HG02870 (cell line): ENCODE measurements at regions not wholly inside any gene's neighbourhood (a gene's known extent, or its start where the extent isn't known, plus 50 kb on each side); places are given as distances from the start of the nearest gene placed in this dataset.

ENCODE experiments used
- ATAC-seq: cut with Tn5 transposase; IDR thresholded peaks from one replicate; pipeline ENCODE4 v1.9.1; 2021; ENCODE audit warnings: mild to moderate bottlenecking, moderate library complexity; ENCODE audit not compliant: unreplicated experiment

DNA sequence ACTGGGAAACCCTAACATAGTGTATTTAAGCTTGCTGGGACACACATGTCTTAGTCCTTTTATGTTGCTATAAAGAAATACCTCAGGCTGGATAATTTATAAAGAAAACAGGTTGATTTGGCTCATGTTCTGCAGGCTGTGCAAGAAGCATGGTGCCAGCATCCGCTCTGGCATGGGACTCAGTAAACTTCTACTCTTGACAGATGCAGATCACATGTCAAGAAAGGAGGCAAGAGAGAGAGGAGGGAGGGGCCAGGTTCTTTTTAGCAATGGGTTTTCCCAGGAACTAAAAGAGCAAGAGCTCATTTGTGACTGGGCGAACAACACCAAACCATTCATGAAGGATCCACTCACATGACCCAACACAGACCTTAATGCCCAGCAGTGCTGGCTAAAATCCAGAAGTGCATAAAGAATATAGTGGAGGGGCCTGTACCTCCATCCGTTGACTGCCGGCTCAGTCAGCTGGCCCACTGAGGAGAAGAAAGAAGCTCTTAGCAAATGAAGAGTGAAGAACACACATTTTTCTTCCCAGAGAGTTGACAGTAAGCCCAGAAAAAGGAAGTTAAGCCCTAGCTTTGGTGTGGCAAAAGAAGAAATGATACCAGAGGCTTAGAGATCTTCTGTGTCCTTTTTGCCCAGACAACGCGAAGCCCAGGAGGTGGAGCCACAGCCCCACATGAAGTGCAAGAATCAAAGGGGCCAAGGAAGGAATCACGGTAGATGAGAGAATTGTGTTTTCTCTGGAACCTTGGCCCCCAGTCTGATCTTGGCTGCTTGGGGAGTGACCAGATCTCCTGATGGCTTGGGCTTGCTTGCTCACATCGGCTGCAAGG lies 183.5 kb upstream of the FAM98A start:
- ATAC-seq = no peak

GRCh38 chr2:33777786-33778185 lies 178.7 kb upstream of the FAM98A start:
- ATAC-seq = no peak

- ATAC-seq = no peak
These were observed 176.2 kb upstream of the FAM98A start for GRCh38 chr2:33775306-33775705.

DNA sequence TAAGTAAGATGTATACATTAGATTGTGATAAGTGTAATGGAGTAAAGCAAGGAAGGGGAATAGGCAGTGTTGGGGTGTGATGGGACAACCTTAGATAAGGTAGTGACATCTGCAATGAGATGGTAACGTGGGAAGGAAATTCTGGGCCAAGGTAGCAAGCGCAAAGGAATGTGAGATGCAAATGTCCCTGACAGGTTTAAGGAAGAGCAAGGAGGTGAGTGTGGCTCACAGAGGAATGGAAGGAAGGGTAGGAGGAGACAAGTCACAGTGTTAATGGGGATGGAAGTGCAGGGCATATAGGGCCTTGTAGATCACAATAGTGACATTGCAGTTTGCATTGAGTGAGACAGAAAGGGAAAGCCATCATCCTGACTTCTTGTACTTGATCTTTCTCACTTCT lies 170.9 kb upstream of the FAM98A start:
- ATAC-seq = no peak

DNA sequence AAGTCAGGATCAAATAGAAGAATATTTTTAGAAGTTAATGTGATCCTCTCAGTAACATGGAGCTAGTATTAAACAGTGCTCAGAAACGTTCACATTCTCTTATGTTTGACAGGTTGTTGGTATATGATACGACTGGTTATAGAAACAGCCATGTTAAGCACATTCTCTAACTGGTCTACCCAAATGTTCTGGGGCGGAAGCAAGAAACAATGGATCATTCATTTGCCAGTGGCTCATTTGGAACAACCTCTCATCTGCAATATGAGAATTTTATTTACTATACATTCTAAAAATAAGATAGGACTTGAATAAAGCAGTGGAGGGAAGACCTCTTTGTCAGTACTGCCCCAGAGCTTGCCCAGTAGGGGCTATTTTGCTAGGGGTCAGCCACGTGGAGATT lies 167.1 kb upstream of the FAM98A start:
- ATAC-seq = no peak

- ATAC-seq = no peak
These were observed 166.0 kb upstream of the FAM98A start for GRCh38 chr2:33765122-33765521.

DNA sequence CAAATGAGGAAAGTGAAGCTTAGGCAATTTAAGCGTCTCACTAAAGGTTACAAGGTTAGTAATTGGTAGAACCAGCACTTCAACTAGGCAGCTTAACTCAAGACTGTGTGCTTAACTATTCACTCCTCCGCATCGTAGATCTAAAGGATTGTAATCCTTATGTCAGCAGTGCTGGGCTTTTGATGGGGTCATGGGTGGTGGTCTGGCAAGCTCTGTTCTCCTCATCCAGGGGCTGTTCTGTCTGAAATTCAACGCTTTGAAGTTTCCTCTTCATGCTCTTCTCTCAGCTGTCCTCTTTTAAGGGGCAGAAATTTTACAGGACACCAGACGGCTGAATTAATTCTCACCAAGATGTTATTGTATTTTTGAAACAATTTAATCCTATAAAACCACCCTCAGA lies 165.5 kb upstream of the FAM98A start:
- no peak for ATAC-seq

DNA sequence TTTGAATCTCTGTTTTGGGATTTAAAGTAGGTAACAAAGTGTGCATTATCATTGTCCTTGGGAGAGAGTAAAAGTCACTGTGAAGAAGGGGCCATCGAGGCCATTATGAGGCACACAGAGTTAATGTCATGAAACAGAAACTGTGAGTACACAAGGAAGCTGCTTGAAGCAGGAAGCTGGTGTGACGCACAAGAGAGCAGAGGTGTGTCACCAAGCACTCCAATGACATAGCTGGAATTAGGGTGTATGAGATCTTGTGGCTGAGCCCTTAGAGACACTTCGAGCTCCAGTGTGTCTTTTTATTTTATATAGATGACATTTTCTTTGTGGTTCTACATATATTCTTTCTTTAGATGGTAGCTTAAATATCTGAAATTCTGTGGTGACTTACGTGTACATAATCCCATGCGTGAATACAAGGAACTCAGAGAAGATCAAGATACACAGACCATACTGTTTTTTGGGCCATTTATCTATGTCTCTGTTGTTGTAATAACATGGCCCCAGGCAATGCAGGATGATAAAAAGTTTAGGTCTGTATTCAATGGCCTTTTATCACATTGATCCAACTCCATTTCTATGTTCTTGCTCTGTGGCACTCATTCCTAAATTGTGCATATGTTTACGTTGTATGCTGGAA lies 164.7 kb upstream of the FAM98A start:
- ATAC-seq = no peak

DNA sequence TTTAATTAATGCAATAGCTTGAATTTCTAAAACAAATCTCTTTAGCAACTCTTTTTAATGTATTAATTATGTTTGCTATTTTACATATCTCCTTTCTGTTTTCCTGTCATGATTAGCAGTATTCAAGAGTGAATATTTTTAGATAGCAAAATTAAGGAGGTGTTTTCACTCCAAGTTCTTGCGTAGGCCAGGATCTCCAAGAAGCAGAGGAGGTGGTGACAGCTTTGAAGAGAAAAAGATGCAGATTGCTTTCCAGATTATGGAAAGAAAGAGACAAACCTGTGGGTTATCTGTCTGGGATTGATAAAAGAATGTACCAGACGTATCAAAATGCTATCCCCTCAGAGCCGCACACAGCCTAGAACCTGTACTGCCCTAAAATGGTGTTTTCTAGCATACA lies 163.5 kb upstream of the FAM98A start:
- ATAC-seq = no peak

DNA sequence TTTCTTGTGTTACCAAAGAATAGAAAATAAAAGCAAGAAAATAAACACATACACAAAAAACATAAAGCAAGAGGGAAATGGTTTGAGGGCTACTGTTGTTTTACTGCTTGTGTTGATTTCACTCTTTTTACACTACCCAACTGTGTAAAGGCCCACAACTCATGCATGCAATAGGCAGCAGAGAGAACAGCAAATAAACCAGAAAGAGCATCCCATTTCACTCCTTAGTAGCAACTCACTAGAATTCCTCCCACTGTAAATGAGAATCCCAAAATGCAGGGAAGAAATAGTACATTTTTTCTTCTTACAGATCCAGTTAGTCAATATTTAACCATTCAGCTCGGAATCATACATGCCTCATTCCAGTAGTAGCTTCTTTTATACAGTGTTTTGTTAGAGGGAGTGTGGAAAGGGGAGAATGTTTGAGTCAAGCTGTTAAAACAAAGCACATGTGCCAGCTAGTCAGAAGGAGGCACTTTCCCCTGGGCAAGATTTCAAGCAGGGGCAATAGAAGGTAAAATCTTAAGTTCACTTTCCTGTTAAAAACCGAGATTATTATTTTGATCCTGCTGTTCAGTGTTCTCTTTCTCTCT lies 147.2 kb upstream of the FAM98A start:
- ATAC-seq = no peak

DNA sequence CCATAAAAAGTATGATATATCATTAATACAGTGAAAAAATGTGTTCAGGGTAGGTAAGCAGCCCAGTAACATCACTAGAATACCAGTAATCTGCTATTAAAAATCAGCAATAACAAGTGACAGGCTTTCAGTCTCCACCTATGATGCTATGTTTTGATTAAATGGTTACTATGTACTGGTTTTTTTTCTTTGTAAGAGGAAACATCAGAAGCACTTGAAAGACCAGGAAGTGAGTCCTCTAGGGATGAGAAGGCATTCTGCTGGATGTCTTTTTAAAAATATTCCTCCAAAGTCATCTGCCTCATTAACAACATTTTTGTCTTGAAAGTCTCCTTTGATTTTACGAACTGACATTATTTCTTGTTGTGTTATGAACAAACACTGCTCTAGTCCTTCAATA lies 136.0 kb upstream of the FAM98A start:
- no peak for ATAC-seq

DNA sequence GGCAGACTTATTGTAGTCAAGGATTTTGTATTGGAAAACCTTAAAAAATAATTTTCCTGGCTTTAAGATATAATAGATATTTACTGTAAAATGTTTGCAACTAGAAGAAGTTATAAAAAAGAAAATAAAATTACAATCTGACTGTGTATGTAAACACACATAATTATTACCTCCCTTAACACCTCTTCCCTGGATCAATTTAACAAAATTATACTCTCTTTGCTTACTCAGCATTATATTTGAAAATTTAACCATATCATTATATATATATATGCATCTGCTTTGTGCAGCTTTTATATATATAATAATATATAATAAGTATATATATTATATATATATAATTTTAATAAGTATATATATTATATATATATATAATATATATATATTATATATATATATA lies 131.7 kb upstream of the FAM98A start:
- no peak for ATAC-seq

GRCh38 chr2:33730193-33730592 lies 131.1 kb upstream of the FAM98A start:
- no peak for ATAC-seq

DNA sequence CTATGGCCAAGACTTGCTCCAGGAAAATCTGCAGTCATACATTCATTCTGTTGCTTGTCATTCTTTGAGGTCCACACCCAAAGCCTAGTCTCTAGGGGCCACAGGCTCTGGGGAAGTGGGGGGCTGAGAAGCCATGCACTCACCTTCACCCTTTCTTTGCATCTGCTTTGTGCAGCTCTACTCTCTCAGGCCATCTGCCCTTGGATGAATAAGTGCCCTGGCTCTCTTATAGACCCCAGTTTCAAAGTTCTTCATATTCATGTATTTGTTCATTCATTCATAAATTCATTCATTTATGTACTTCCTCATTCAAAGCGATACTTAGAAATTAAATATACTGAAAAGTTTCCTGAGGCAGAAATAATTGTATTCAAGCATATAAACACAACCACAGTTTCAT lies 130.3 kb upstream of the FAM98A start:
- ATAC-seq = no peak

GRCh38 chr2:33728106-33728505 lies 129.0 kb upstream of the FAM98A start:
- no peak for ATAC-seq

GRCh38 chr2:33727361-33728032 lies 128.4 kb upstream of the FAM98A start:
- ATAC-seq = no peak

DNA sequence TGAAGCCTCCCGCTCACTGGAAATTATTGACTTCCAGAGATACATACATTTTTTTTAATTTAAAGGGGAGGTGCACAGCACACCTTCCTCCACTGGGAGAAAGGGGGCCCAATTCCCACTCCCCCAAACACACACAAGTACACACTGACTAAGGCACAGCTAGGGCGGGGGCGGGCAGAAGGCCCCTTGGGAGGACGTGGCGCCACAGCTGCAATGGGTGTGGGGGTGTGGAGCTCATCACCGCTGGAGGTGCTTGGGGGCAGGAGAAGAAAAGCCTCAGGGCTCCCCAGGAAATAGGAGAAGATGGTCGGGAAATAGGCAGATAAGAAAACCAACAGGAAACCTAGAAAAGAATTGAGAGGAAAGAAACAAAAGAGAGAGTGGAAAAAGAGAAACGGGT lies 127.3 kb upstream of the FAM98A start:
- no peak for ATAC-seq

DNA sequence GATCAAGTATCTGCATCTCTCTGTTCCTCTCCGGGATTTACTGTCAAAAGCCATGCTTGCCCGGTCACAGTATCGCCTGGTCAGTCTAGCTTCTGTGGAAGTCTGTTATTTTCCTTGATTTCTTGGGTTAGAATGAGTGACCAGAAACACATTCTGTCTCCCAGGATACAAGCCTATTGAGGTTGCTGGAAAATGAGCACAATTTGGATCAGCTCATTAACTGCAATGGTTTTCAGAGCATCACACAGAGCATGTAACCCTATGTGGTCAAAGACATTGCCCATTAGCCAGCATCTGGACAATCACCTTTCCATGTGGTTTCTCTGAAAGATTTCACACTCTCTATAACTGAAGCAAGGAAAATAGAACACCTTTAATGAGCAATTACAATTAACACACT lies 124.2 kb upstream of the FAM98A start:
- no peak for ATAC-seq

DNA sequence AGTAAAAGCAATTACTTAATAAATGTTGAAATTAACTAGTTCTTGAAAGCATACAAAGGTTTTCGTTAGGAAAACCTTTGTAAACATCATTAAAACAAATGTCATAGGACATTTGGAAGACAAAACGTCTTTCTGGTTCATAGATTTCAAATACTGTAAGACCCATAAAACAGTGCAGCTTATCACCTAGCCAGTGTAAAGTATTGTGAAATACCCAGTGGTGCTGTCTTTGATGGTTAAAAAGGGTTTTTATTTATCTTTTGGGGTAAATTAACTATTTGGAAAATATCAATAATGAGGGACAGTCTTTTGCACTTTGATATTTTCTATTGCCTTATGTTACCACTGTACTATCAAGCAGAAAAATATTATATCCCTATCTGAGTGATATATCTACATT lies 120.0 kb upstream of the FAM98A start:
- no peak for ATAC-seq

- no peak for ATAC-seq
These were observed 113.6 kb upstream of the FAM98A start for GRCh38 chr2:33712674-33713073.

GRCh38 chr2:33709951-33710350 lies 110.9 kb upstream of the FAM98A start:
- ATAC-seq = no peak

- ATAC-seq = no peak
These were observed 108.2 kb upstream of the FAM98A start for GRCh38 chr2:33707312-33707711.
